ENCODE measurements at regions not wholly inside any gene's neighbourhood (a gene's known extent, or its start where the extent isn't known, plus 50 kb on each side); places are given as distances from the start of the nearest gene placed in this dataset.

- peak overlapping the region; percentile 69 to 92 (median 78) for H3K27ac ChIP-seq
- H3K4me1 ChIP-seq = peaks cover 5 to 53% (median 16%) of the 10 kb centered on the region in 3 donors
- 8 to 20% methylated on average over 1 of the region's 1 CpG for WGBS, 2 donors (ENCODE audit: low coverage in 1 of 2)
- TF ChIP-seq POLR2A (IDR thresholded peaks at IDR 0.05) (no peak), POLR2AphosphoS5 (IDR thresholded peaks at IDR 0.05) (peak; percentile 55)
- H3K27me3 ChIP-seq = no peaks in the 10 kb centered on the region
- H3K36me3 ChIP-seq = no peaks in the 10 kb centered on the region
- H3K9me3 ChIP-seq = no peaks in the 10 kb centered on the region
- ATAC-seq = peak; percentile 82
- H3K4me3 ChIP-seq = no peak overlapping the region
Observed at GRCh38 chr7:106484562-106484961, 176.4 kb downstream of the CCDC71L start.

DNA sequence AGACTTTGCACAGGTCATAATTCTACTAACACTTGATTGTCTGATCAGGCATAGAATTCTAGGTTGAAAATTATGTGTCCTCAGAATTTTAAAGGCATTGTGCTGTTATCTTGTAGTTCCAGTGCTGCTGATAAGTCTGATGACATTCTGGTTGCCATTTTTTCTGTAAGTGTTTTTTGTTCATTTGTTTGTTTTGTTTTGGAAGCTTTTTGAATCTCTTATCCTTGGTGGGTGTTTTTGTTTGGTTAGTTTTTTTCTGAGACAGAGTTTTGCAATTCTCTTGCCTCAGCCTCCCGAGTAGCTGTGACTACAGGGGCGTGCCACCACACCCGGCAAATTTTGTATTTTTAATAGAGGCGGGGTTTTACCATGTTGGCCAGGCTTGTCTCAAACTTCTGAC is 178.9 kb downstream of the CCDC71L start:
- H3K27me3 ChIP-seq = no peaks in the 10 kb centered on the region
- no peak overlapping the region for H3K27ac ChIP-seq
- no peak for TF ChIP-seq POLR2A (IDR thresholded peaks at IDR 0.05)
- no peak for TF ChIP-seq POLR2AphosphoS5 (IDR thresholded peaks at IDR 0.05)
- TF ChIP-seq EP300 (IDR thresholded peaks at IDR 0.05) = no peak
- TF ChIP-seq, protein P1, sequence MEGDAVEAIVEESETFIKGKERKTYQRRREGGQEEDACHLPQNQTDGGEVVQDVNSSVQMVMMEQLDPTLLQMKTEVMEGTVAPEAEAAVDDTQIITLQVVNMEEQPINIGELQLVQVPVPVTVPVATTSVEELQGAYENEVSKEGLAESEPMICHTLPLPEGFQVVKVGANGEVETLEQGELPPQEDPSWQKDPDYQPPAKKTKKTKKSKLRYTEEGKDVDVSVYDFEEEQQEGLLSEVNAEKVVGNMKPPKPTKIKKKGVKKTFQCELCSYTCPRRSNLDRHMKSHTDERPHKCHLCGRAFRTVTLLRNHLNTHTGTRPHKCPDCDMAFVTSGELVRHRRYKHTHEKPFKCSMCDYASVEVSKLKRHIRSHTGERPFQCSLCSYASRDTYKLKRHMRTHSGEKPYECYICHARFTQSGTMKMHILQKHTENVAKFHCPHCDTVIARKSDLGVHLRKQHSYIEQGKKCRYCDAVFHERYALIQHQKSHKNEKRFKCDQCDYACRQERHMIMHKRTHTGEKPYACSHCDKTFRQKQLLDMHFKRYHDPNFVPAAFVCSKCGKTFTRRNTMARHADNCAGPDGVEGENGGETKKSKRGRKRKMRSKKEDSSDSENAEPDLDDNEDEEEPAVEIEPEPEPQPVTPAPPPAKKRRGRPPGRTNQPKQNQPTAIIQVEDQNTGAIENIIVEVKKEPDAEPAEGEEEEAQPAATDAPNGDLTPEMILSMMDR (IDR thresholded peaks at IDR 0.05) = no peak
- peaks cover 5 to 52% (median 16%) of the 10 kb centered on the region in 3 donors for H3K4me1 ChIP-seq
- no peaks in the 10 kb centered on the region for H3K36me3 ChIP-seq
- H3K9me3 ChIP-seq = no peaks in the 10 kb centered on the region
- no peak overlapping the region for H3K4me3 ChIP-seq
- 90 to 94% methylated on average over 4 of the region's 4 CpGs for WGBS, 2 donors (ENCODE audit: low coverage in 1 of 2)
- no peak for ATAC-seq

- TF ChIP-seq EP300 (IDR thresholded peaks at IDR 0.05) (no peak), POLR2AphosphoS5 (IDR thresholded peaks at IDR 0.05) (no peak), POLR2A (IDR thresholded peaks at IDR 0.05) (no peak)
- TF ChIP-seq, protein P1 (IDR thresholded peaks at IDR 0.05) = no peak
- 41 to 72% methylated on average over 3 of the region's 3 CpGs for WGBS, 2 donors (ENCODE audit: low coverage in 1 of 2)
- Histone ChIP-seq H3K36me3 (no peaks in the 10 kb centered on the region), H3K27me3 (no peaks in the 10 kb centered on the region), H3K9me3 (no peaks in the 10 kb centered on the region), H3K27ac (no peak overlapping the region), H3K4me3 (no peak overlapping the region), H3K4me1 (peaks cover 0 to 38% (median 12%) of the 10 kb centered on the region in 3 donors)
- no peak for ATAC-seq
Observed at GRCh38 chr7:106480616-106481031, 180.3 kb downstream of the CCDC71L start.

DNA sequence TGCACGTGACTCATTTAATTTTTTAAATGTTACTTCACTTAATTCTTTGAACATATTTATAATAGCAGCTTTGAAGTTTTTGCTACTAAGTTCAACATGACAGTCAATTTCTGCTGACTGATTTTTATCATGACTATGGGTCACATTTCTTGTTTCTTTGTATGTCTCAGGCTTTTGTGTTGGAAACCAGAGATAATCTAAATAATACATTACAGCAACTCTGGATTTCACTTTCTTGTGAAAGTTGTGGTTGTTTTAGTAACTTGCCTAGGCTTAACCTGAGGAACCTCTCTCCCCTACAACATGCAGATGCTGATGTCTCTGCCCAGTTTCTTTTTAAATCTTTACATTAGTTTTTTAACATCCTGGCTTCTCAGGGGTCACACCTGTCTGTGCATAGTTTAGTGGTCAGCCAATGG is 180.8 kb downstream of the CCDC71L start:
- no peaks in the 10 kb centered on the region for H3K27me3 ChIP-seq
- WGBS, 2 donors (ENCODE audit: low coverage in 1 of 2) = 43 to 80% methylated on average over 1 of the region's 1 CpG
- no peaks in the 10 kb centered on the region for H3K9me3 ChIP-seq
- ATAC-seq = no peak
- H3K4me1 ChIP-seq = peaks cover 0 to 33% (median 7%) of the 10 kb centered on the region in 3 donors
- no peak overlapping the region for H3K27ac ChIP-seq
- no peak overlapping the region for H3K4me3 ChIP-seq
- H3K36me3 ChIP-seq = no peaks in the 10 kb centered on the region
- TF ChIP-seq POLR2AphosphoS5 (IDR thresholded peaks at IDR 0.05) = no peak
- TF ChIP-seq POLR2A (IDR thresholded peaks at IDR 0.05) = no peak
- TF ChIP-seq EP300 (IDR thresholded peaks at IDR 0.05) = no peak
- TF ChIP-seq, protein P1 (IDR thresholded peaks at IDR 0.05) = no peak

- H3K4me3 ChIP-seq = no peak overlapping the region
- ATAC-seq = no peak
- 84 to 100% methylated on average over 1 to 2 of the region's 2 CpGs for WGBS, 2 donors (ENCODE audit: low coverage in 1 of 2)
Observed at GRCh38 chr7:106476751-106477150, 184.2 kb downstream of the CCDC71L start.

More at GRCh38 chr7:106476751-106477150, 184.2 kb downstream of the CCDC71L start:
- Histone ChIP-seq H3K27ac (no peak overlapping the region), H3K27me3 (no peaks in the 10 kb centered on the region), H3K9me3 (no peaks in the 10 kb centered on the region), H3K4me1 (peaks cover 0 to 18% (median 0%) of the 10 kb centered on the region in 3 donors), H3K36me3 (no peaks in the 10 kb centered on the region)
- TF ChIP-seq, protein P1 (IDR thresholded peaks at IDR 0.05) = no peak
- TF ChIP-seq POLR2AphosphoS5 (IDR thresholded peaks at IDR 0.05) (no peak), EP300 (IDR thresholded peaks at IDR 0.05) (no peak), POLR2A (IDR thresholded peaks at IDR 0.05) (no peak)
